ENCODE measurements at regions not wholly inside any gene's neighbourhood (a gene's known extent, or its start where the extent isn't known, plus 50 kb on each side); places are given as distances from the start of the nearest gene placed in this dataset.

- Histone ChIP-seq H2AFZ (ENCODE audit: low read depth, low read length) (no peak overlapping the region), H3F3A (ENCODE audit: insufficient read depth, low read length, poor library complexity, severe bottlenecking) (no peaks in the 10 kb centered on the region), H3K27ac (ENCODE audit: low read length) (no peak overlapping the region), H3K9me2 (ENCODE audit: insufficient read depth, low read length) (no peaks in the 10 kb centered on the region), H3K9ac (ENCODE audit: low read length) (no peak overlapping the region), H3K27me3 (ENCODE audit: insufficient read depth, low read depth, low read length) (no peaks in the 10 kb centered on the region), H3K79me2 (replicated peaks; ENCODE audit: insufficient read depth, low read length) (no peaks in the 10 kb centered on the region), H3K9me3 (ENCODE audit: low read length) (no peaks in the 10 kb centered on the region), H3K36me3 (ENCODE audit: insufficient read depth, low read length) (no peaks in the 10 kb centered on the region), H4K20me1 (ENCODE audit: insufficient read depth) (no peaks in the 10 kb centered on the region), H3K4me3 (ENCODE audit: low read length) (no peak overlapping the region), H3K4me2 (ENCODE audit: low read length) (no peak overlapping the region)
- TF ChIP-seq CTCF (IDR thresholded peaks at IDR 0.05; ENCODE audit: poor library complexity, severe bottlenecking): no peak
Measured at GRCh38 chr14:40899435-40899834, 707.2 kb upstream of the LRFN5 start.

GRCh38 chr14:40894846-40895245 is 711.8 kb upstream of the LRFN5 start:
- Histone ChIP-seq H3K4me2 (ENCODE audit: low read length) (no peak overlapping the region), H4K20me1 (ENCODE audit: insufficient read depth) (no peaks in the 10 kb centered on the region), H3K27ac (ENCODE audit: low read length) (no peak overlapping the region), H3F3A (ENCODE audit: insufficient read depth, low read length, poor library complexity, severe bottlenecking) (no peaks in the 10 kb centered on the region), H3K36me3 (ENCODE audit: insufficient read depth, low read length) (no peaks in the 10 kb centered on the region), H3K79me2 (replicated peaks; ENCODE audit: insufficient read depth, low read length) (no peaks in the 10 kb centered on the region), H2AFZ (ENCODE audit: low read depth, low read length) (no peak overlapping the region), H3K9me3 (ENCODE audit: low read length) (no peaks in the 10 kb centered on the region), H3K9ac (ENCODE audit: low read length) (no peak overlapping the region), H3K9me2 (ENCODE audit: insufficient read depth, low read length) (no peaks in the 10 kb centered on the region), H3K4me3 (ENCODE audit: low read length) (no peak overlapping the region), H3K27me3 (ENCODE audit: insufficient read depth, low read depth, low read length) (no peaks in the 10 kb centered on the region)
- TF ChIP-seq SMC3 (conservative IDR thresholded peaks at IDR 0.05; ENCODE audit: poor library complexity) (no peak), REST (IDR thresholded peaks at IDR 0.05; ENCODE audit: borderline replicate concordance) (no peak), POLR2AphosphoS5 (IDR thresholded peaks at IDR 0.05) (no peak), EP300 (conservative IDR thresholded peaks at IDR 0.05; ENCODE audit: poor library complexity, severe bottlenecking) (no peak), RAD21 (conservative IDR thresholded peaks at IDR 0.05) (no peak), CTCF (IDR thresholded peaks at IDR 0.05; ENCODE audit: poor library complexity, severe bottlenecking) (no peak), TAF1 (IDR thresholded peaks at IDR 0.05; ENCODE audit: low read depth) (no peak), MXI1 (conservative IDR thresholded peaks at IDR 0.05; ENCODE audit: poor library complexity, severe bottlenecking) (no peak), EZH2 (IDR thresholded peaks at IDR 0.05; ENCODE audit: borderline replicate concordance, insufficient read depth, low read length, poor library complexity, severe bottlenecking) (no peak)

All from neural cell (in vitro differentiated cells).